SK-N-SH (cell line): ENCODE measurements at regions not wholly inside any gene's neighbourhood (a gene's known extent, or its start where the extent isn't known, plus 50 kb on each side); places are given as distances from the start of the nearest gene placed in this dataset.

Experiments
- CHD2 ChIP-seq: fragments of 150-350 bp; IDR thresholded peaks from 2 replicates; pipeline ENCODE4 v1.6.1; 2018; ENCODE audit warnings: low read length; ENCODE audit not compliant: partially characterized antibody
- CTCF ChIP-seq: fragments of 200-600 bp; sonication (generic); IDR thresholded peaks from 2 replicates; pipeline ENCODE4 v1.6.1; 2017; ENCODE audit warnings: antibody characterized with exemption, mild to moderate bottlenecking, moderate library complexity
- GATA2 ChIP-seq: sonication (generic); formaldehyde crosslinking; IDR thresholded peaks from 2 replicates; pipeline ENCODE4 v1.5.0; 2020; ENCODE audit warnings: mild to moderate bottlenecking, missing genetic modification reagents

- TF ChIP-seq CTCF: no peak
- TF ChIP-seq GATA2 (CRISPR knock-in tag): no peak
- TF ChIP-seq CHD2: no peak
Measured at GRCh38 chr4:89661173-89661899, 175.6 kb downstream of the SNCA start.
